ENCODE measurements at regions not wholly inside any gene's neighbourhood (a gene's known extent, or its start where the extent isn't known, plus 50 kb on each side); places are given as distances from the start of the nearest gene placed in this dataset.
"Not testable (repeated sequence)": the region's sequence is repeated elsewhere in the genome, so short reads cannot be mapped to it uniquely, and the experiment has no call there.

DNA sequence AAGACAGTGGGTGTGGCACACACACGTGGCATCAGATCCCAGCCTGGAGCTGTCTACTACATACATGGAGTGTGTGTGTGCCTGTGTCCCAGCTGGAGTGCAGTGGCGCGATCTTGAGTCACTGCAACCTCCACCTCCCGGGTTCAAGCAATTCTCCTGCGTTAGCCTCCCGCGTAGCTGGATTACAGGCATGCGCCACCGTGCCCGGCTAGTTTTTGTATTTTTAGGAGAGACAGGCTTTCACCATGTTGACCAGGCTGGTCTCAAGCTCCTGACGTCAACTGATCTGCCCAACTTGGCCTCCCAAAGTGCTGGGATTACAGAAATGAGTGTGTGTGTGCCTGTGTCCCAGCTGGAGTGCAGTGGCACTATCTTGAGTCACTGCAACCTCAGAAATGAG lies 108.8 kb downstream of the IL12A start:
- no peak for DNase-seq (ENCODE audit: low spot score)

DNA sequence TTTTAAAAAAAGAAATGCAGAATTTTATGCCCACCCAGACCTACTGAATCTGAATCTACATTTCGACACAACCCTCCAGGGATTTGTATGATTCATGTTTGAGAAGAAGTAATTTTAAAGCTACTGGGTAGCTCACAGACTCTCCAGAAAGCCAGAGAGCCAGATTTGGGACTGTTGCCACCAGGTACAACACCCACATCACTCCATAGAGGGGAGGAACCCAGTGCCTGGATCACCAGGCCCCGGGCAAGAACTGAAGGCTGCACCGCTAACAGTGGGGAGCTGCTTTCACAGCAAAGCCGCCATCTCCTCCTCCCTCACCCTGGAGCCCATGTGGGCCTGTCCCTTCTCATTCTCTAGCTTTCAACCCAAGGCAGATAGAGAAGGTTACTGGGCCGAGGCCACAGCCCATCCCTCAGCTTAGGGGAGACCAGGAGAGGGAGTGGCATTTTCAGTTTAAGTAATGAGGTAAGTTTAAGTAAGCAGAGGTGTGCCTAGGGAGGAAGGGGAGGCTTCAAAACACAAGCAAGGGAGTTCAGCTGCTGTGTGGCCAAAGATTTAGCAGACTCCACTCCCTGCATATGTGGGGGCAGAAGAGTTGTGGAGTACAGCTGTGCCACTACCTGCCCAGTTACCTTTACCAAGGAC lies 109.8 kb downstream of the IL12A start:
- DNase-seq (ENCODE audit: low spot score) = peak; percentile 33

DNA sequence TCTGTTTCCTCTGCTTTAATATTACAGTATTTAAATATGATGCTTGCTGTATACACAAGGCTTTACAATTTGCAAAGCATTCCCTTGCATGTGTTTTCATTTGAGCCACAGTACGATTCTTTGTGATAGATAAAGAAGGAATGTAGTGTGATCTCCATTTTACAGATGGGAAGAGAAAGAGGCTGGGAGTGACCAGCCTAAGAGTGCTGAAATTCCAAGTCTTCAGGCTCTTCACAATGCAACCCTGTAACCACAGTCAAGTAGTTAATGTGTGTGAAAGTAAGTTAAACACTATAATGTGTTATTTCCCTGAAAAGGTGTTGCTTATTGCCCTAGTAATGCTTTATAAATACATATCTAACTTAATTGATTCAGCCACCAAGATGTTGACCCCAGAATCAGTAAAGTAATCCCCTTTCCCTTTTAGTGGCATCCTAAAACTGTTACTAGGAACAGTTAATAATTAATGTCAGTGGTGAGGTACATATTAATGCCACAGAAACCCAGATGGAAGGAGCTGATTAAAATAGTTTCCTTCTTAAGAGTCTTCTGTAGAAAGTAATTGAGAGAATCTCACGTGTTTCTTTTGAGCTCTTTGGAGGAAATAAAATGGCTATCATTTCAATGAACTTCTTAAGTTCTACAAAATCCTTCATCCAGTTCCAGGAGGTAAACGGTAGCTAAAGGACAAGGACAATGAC lies 110.4 kb downstream of the IL12A start:
- peak; percentile 12 for DNase-seq (ENCODE audit: low spot score)

DNA sequence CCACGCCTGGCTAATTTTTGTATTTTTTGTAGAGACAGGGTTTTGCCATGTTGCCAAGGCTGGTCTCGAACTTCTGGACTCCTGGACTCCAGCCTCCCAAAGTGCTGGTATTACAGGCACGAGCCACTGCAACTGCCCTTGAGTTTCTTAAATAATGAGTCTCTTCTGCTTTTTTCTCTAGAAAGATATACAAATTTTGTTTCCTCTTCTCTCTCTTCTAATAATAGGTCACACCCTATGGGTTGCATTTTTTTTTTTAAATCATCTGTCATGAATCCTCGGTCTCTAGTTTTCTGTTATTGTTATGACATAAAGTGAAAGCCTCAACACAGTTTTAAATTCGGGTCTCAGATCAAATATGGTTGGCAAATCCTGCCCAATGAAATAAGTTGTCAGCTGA lies 111.2 kb downstream of the IL12A start:
- DNase-seq (ENCODE audit: low spot score) = no peak

DNA sequence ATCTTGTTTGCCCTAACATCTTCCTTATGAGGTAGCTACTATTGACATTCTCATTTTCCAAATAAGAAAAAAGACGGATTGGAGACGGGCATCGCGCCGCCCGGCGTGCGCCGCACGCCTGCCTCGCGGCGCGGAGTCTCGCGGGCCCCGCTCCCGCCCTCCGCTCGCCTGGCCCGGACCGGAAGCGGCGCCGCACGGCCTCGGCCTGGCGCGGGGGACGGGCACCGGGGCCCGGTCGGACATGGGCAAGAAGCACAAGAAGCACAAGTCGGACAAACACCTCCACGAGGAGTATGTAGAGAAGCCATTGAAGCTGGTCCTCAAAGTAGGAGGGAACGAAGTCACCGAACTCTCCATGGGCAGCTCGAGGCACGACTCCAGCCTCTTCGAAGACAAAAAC lies 112.0 kb downstream of the IL12A start:
- no peak for DNase-seq (ENCODE audit: low spot score)

DNA sequence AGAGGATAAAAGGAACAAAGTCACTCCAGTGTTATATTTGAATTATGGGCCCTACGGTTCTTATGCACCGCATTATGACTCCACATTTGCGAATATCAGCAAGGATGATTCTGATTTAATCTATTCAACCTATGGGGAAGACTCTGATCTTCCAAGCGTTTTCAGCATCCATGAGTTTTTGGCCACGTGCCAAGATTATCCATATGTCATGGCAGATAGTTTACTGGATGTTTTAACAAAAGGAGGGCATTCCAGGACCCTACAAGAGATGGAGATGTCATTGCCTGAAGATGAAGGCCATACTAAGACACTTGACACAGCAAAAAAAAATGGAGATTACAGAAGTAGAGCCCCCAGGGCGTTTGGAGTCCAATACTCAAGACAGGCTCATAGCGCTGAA lies 113.4 kb downstream of the IL12A start:
- not testable (repeated sequence) for DNase-seq (ENCODE audit: low spot score)

DNA sequence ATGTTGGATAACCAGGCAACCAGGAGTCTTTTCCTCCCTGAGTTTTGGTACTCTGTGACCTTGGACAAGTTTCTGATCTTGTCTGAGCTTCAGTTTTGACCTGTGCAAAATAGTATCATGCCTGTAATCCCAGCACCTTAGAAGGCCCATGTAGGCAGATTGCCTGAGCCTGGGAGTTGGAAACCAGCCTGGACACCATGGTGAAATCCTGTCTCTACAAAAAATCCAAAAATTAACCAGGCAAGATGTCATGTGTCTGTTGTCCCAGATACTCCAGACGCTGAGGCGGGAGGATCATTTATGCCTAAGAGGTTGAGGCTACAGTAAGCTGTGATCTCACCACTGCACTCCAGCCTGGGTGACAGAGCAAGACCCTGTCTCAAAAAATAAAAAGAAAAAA lies 114.8 kb downstream of the IL12A start:
- no peak for DNase-seq (ENCODE audit: low spot score)

DNA sequence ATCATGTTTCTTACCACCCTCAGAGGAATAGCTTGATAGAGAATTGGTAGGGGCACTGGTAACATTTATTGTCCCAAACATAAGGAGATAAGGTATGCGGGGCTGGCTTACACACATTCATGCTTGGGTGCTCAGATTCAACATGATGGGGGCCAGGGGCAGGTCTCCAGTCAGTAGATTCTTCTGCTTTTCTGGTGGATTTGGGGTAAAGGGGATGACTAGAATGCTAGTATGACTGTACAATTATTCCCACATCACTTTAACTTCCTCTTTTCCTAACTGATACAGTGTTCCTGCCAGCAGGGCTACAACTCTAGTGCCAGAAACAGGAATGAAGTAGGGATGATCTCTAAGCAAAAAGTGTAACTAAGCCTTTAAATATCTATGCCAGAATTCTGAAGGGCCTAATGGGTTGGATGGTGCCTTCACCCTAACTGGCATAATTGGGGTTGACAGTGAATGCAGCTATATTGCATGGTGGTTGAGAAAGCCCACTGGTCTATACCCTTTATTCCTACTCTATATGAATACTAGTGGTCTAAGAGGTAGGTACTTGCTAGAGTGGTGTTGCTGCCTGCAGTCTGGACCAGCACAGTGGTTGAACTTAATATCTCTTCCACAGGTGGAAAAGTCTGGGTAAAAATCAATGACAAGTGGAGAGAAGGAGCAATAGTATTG lies 117.4 kb downstream of the IL12A start:
- DNase-seq (ENCODE audit: low spot score) = no peak

DNA sequence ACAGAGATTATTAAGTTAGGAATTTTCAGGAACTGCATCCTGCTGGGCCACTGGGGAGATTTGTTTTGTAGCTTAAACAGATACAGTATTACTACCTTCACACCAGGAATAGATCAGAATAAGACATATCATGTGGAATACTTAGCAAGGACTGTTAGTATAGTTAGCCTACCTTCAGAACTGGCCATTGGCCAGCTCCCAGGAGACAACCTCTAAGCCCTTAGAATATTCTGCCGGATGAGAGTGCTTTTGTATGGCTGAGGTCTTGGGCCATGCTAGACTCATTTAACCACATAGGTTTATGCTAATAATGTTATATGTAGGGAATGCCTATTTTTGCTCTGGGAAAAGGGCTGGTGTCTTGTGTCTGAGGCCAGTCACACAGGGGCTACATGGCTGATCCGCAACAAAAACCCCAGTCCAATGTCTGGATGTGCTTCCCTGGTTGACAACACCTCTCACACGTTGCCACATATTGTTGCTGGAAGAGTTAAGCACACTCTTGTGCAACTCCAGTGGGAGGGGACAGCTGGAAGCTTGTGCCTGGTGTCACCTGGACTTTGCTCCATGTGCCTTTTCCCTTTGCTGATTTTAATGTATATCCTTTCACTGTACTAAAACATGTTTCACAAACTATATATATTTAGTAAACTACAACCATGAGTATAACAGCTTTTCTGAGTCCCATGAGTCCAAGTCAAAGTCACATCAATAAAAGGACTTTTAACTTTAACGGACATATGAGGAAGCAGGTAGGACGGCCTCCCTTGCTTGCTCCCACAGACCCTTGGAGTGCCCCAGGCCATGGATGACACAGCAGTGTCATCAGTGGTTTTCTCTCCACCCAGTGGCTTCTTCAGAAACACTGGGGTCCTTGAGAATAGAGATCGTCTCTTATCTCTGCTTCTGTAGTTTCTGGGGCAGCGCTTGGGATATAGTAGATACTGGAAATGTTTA lies 118.0 kb upstream of the C3orf80 start:
- DNase-seq (ENCODE audit: low spot score) = no peak

DNA sequence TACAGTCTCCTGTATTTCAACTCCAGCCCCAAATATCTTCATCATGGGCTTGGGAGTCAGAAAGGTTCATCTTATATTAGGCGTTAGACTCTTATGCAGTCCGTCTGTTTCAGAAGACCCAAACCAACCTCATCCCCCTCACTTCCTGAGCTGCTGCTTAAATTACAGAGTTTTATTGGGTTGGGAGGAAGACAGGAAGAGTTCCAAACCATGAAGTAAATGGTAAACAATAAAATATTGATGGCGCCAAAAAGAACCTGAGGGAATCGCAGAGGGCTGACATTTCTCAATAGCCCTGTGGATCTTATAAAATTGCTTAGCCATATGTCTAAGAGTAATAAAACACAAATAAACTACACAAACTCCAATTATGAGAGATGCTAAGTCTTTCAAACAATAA lies 116.9 kb upstream of the C3orf80 start:
- no peak for DNase-seq (ENCODE audit: low spot score)

DNA sequence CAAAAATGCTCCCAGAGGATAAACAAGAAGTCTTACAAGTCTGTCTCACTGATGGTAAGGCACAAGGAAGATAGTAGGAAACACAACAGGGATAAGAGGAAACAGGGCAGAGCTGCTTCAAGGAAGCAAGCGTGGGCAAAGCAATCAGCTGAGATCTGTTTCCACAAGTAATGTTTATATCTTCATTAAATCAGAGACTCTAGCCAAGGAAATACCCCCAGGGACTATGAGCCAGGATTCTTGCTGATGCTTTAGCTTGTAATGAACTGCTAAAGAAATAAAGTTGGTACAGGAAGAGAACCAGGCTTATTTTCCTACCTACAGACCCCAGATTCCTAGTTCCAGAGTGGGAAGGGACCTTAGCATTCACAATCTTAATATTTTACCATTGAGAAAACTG lies 112.7 kb upstream of the C3orf80 start:
- DNase-seq (ENCODE audit: low spot score) = no peak

DNA sequence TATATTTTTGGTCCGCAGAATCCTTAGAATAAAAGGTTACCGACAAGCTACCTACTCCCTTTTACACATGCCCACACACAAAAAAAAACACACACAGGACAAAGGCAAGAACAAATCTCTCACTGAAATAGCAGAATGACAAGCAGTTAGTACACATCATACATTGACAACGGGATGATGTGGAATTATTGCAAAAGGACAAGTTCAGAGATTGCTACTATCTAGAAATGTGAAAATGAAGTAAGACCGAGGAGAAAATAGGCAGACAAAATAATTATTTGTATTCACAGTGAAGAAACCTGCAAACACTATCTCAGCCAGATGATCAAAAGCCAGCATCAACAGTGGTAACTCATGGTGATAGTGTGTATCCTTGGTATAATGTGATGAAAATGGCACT lies 112.2 kb upstream of the C3orf80 start:
- no peak for DNase-seq (ENCODE audit: low spot score)

DNA sequence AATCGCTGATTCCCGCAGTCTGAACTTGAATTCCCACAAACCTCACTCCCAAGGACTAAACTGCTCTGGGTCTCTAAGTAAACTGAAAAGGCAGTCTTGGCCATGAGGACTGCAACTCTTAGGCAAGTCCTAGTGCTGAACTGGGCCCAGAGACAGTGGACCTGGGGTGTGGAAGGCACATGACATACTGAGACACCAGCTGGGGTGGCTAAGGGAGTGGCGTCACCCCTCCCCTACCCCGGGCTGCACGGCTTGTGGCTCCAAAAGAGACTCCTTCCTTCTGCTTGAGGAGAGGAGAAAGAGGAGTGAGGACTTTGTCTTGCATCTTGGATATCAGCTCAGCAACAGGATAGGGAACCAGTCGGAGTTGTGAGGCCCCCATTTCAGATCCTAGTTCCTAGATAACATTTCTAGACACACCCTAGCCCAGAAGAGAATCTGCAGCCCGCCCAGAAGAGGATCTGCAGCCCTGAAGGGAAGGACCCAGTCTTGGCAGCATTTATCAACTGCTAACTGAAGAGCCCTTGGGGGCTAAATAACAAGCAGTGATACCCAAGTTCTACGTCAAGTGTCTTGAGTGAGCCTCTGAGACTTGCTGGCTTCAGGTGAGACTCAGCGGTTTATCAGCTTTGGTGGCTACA lies 110.7 kb upstream of the C3orf80 start:
- DNase-seq (ENCODE audit: low spot score) = no peak

DNA sequence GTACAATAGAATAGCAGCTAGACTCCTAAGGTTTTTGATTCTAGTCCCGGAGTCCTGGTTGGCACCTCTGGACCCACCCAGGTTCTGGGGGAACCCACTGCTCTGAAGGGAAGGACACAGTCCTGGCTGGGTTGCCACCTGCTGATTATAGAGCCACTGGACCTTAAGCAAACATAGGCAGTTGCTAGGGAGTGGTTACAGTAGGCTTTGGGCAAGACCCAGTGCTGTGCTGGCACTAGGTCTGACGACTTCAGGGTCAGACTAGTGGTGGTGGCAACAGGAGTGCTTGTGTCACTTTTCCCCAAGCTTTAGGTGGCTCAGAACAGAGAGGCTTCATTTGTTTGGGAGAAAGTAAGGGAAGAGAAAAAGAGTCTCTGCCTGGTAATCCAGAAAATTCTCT lies 109.8 kb upstream of the C3orf80 start:
- DNase-seq (ENCODE audit: low spot score) = no peak

DNA sequence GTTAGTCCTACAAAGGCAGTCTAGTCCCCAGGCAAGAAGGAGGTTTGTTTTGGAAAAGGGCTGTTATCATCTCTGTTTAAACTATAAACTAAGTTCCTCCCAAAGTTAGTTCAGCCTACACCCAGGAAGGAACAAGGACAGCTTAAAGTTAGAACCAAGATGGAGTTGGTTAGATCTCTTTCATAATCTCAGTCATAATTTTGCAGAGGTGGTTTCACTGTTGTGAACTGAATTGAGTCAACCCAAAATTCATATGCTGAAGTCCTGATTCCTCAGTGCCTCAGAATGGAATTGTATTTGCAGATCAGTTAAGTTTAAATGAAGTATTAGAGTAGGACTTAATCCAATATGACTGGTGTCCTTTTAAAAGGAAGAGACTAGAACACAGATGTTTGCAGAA lies 101.0 kb upstream of the C3orf80 start:
- DNase-seq (ENCODE audit: low spot score) = no peak

DNA sequence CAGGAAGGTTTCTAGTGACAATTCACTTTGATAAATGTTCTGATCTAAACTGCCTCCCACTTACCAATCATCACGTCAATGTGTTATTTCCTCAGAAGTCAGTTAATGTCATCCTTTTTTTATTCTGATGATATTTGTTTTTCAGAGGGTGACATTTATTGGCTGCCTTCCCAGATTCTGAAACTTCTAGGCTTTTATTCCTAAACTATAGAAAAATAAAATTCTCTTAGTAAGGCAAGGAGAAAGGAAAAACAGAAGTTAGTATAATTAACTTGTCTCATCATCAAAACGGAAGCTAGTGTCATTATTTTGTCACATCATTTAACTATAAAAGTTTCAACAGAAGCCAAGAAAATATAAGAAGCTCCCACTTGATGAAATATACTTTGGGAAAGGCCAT lies 100.0 kb upstream of the C3orf80 start:
- DNase-seq (ENCODE audit: low spot score) = no peak

DNA sequence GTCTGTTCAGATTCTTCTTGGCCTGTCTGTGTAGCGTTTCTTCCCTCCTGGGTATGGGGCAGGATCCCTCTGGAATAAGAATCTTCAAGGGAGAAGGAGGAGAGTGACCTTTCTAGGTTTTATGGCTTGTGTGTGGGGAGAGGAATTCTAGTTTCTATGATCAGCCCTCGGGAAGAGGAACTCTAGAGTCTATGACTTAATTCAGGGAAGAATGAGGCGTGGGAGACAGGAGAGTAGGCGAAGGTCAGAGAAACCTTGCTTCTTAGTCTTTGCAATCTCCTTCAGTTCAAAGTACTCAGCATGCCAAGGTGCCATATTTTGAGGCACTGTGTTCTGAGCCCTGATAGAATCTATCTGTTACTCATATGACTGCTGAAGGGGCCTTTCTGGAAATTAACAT lies 99.2 kb upstream of the C3orf80 start:
- no peak for DNase-seq (ENCODE audit: low spot score)

DNA sequence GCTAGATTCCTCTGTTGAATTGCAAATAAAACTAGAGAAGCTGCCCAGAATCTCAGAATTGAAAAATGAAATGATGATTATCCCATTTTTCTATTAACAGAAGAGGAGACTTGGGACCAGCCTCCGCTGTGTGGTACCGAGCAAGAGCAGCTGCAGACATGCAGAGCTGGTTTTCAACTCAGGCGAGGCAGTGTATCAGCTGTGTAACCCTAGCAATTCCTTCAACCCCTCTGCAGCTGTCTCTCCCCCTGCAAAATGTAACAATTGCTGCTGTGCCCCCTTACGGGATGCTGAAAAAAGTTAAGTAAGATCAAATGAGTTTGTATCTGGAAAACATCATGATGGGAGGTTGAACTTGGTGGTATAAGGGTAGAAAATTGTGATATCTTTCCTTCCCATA lies 98.5 kb upstream of the C3orf80 start:
- DNase-seq (ENCODE audit: low spot score) = no peak

DNA sequence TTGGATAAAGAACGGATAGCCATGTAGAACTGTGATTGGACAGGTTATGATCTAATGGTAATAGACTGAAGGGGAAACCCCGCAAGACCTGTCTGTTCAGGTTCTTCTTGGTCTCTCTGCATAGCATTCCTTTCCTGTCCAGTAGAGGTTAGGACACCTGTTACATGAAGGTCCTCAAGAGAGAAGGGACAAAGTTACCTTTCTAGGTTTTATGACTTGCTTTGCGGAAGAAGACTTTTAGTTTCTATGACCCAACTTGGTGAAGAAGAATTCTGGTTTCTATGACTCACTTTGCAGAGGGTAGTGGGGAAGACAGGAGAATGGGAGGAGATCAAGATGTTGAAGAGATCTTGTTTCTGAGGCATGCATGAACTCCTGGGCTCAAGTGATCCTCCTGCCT lies 97.9 kb upstream of the C3orf80 start:
- DNase-seq (ENCODE audit: low spot score) = no peak

DNA sequence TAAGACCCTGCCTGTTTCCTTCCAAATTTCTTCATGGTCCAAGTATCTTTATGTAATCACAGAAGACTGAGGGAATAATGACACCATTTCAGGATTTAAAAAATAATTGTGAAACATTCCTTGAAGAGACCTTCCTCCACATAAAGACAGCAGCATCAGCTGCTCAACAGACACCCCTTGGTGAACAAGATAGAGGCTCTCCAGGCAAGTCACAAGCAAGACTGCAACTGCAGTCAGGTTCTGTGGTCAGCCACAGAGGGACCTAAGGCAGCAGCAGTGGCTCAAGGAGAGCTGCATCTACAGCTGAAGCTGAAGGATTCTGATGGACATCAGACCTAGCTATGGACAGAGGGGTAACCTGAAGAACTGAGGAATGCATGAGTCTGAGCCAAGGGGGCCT lies 97.2 kb upstream of the C3orf80 start:
- DNase-seq (ENCODE audit: low spot score) = peak; percentile 12

DNA sequence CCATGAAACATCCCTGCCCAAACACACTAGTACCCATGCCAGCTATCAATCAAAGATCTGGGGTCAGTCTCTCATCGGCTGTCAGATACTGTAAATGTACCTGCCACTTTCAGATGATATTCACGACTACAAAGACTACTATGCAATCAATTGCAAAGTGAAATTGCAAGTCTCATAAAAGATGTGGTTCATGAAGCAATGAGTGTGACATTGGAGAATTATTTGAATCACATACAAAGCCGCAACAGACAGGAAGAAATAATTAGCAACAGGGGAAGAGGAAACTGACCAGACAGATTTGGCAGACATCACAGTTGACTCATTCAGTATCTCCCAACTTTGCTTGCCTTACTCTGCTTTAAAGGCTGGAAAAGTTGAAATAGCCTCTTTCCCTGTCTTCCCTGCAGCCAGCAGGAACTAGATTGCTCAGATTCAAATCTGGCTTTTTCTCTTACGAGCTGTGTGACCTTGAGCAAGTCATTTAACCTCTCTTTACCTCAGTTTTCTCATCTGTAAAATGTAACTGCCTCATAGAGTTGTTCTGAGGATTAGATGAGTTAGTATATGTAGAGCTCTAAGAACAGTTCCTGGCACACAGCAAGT lies 95.7 kb upstream of the C3orf80 start:
- peak; percentile 87 for DNase-seq (ENCODE audit: low spot score)

DNA sequence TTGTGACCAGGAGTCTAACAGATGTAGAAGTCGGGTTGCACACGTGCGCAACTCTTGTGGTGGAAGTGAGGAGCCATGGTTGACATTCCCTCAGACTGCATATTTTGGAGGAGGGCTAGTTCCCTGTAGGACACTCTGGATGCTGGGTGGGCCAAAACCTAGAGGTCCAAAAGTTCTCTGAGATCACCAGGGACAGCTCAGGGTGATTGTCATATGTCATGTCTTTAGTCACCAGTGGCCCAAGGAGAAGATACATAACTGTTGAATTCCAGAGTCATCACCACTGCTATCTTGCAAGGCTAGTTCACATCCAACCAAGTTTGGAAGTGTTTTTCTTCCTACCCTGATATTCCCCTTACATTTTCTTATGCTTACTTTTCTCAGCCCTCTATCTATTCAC lies 95.2 kb upstream of the C3orf80 start:
- peak; percentile 8 for DNase-seq (ENCODE audit: low spot score)

Measured in GM03348 (cell line).